DOHH2 (cell line): ENCODE measurements at regions not wholly inside any gene's neighbourhood (a gene's known extent, or its start where the extent isn't known, plus 50 kb on each side); places are given as distances from the start of the nearest gene placed in this dataset.
"Not testable (repeated sequence)": the region's sequence is repeated elsewhere in the genome, so short reads cannot be mapped to it uniquely, and the experiment has no call there.

Experiments
- CTCF ChIP-seq: fragments of 200-600 bp; sonication (generic); IDR thresholded peaks from one replicate; pipeline ENCODE4 v1.5.1; 2014; ENCODE audit warnings: antibody characterized with exemption, mild to moderate bottlenecking, low read depth, low read length; ENCODE audit not compliant: poor library complexity, severe bottlenecking
- EZH2phosphoT487 ChIP-seq: fragments of 200-600 bp; sonication (generic); IDR thresholded peaks from 2 replicates; pipeline ENCODE4 v1.6.1; 2017; ENCODE audit warnings: borderline replicate concordance, mild to moderate bottlenecking, antibody characterized with exemption, low read length, moderate library complexity, mixed read lengths

GRCh38 chr1:146863799-146864319 lies 74.3 kb upstream of the NBPF12 start:
- not testable (repeated sequence) for TF ChIP-seq CTCF, EZH2phosphoT487
